ENCODE measurements at regions not wholly inside any gene's neighbourhood (a gene's known extent, or its start where the extent isn't known, plus 50 kb on each side); places are given as distances from the start of the nearest gene placed in this dataset.
A peak's percentile ranks its signal among the peaks of the same experiment; 100 is the strongest.

DNA sequence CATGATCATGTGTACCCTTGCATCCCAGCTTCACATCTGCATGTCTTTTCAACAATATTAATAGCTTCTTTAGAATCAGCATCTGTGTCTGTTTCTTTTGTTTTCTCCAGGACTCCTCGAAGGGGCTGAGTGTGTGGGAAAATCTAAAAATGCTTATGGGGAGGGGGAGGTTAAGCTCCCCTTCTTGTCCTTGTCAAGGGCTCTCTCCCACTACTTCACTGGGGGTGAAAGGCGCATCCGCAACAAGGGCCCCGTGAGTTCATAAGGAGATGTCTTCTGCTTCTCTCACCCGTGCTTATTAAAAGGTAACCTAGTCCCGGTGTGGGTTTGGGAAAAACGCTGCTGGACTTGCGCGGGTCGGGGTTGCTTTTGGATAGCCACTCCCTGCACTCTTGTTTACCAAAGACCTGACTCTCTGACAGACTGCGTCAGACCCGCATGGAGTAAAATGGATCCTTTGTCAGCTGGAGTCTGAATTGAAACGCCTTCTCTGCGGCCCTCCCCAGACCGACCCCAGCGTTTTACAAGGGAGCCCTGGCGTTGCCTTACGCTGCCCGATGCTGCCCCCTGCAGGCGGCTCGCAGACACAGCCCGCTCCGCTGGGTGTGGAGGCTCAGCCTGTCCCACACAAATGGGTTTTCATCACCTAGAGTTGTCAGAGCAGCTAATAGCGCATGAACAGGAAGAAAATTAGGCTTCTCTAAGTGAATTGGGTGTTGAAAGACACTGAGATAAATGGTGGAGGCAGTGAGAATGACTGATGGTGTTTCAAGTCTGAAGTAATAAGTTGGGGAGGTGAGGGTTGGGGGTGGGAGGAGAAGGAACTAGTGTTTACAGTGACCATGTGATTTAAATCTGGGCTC lies 53.8 kb downstream of the IER5 start:
- peak overlapping the region; percentile 47; the same call in 1 of the 2 replicates for H3K9ac ChIP-seq (ENCODE audit: low read depth, low read length)
- no peaks in the 10 kb centered on the region for H3K36me3 ChIP-seq (ENCODE audit: insufficient read depth, low read length)
- H3K9me3 ChIP-seq (ENCODE audit: control insufficient read depth, insufficient read depth, low read length): no peaks in the 10 kb centered on the region; the same call in none of the 2 replicates
- H3K4me1 ChIP-seq (ENCODE audit: insufficient read depth, low read length): peaks cover 9% of the 10 kb centered on the region

GRCh38 chr1:181143102-181143859 lies 54.8 kb downstream of the IER5 start:
- Histone ChIP-seq H3K36me3 (ENCODE audit: insufficient read depth, low read length) (no peaks in the 10 kb centered on the region), H3K9me3 (ENCODE audit: control insufficient read depth, insufficient read depth, low read length) (no peaks in the 10 kb centered on the region; the same call in 1 of the 2 replicates), H3K9ac (ENCODE audit: low read depth, low read length) (no peak overlapping the region), H3K4me1 (ENCODE audit: insufficient read depth, low read length) (peaks cover 9% of the 10 kb centered on the region)

GRCh38 chr1:181144238-181144637 lies 55.7 kb downstream of the IER5 start:
- Histone ChIP-seq H3K9ac (ENCODE audit: low read depth, low read length) (no peak overlapping the region), H3K4me1 (ENCODE audit: insufficient read depth, low read length) (peaks cover 9% of the 10 kb centered on the region), H3K36me3 (ENCODE audit: insufficient read depth, low read length) (no peaks in the 10 kb centered on the region), H3K9me3 (ENCODE audit: control insufficient read depth, insufficient read depth, low read length) (no peaks in the 10 kb centered on the region; the same call in 1 of the 2 replicates)

- Histone ChIP-seq H3K9me3 (ENCODE audit: control insufficient read depth, insufficient read depth, low read length) (no peaks in the 10 kb centered on the region; the same call in 1 of the 2 replicates), H3K4me1 (ENCODE audit: insufficient read depth, low read length) (no peaks in the 10 kb centered on the region), H3K9ac (ENCODE audit: low read depth, low read length) (no peak overlapping the region), H3K36me3 (ENCODE audit: insufficient read depth, low read length) (no peaks in the 10 kb centered on the region)
Observed at GRCh38 chr1:181148636-181149035, 60.1 kb downstream of the IER5 start.

- H3K4me1 ChIP-seq (ENCODE audit: insufficient read depth, low read length): no peaks in the 10 kb centered on the region
- no peak overlapping the region for H3K9ac ChIP-seq (ENCODE audit: low read depth, low read length)
- no peaks in the 10 kb centered on the region; the same call in 1 of the 2 replicates for H3K9me3 ChIP-seq (ENCODE audit: control insufficient read depth, insufficient read depth, low read length)
- H3K36me3 ChIP-seq (ENCODE audit: insufficient read depth, low read length): no peaks in the 10 kb centered on the region
Observed at GRCh38 chr1:181149326-181150125, 61.0 kb downstream of the IER5 start.

- no peaks in the 10 kb centered on the region; the same call in 1 of the 2 replicates for H3K9me3 ChIP-seq (ENCODE audit: control insufficient read depth, insufficient read depth, low read length)
- H3K36me3 ChIP-seq (ENCODE audit: insufficient read depth, low read length): no peaks in the 10 kb centered on the region
- no peak overlapping the region for H3K9ac ChIP-seq (ENCODE audit: low read depth, low read length)
- H3K4me1 ChIP-seq (ENCODE audit: insufficient read depth, low read length): no peaks in the 10 kb centered on the region
Observed at GRCh38 chr1:181150273-181150672, 61.8 kb downstream of the IER5 start.

GRCh38 chr1:181150842-181151241 lies 62.3 kb downstream of the IER5 start:
- Histone ChIP-seq H3K9me3 (ENCODE audit: control insufficient read depth, insufficient read depth, low read length) (no peaks in the 10 kb centered on the region; the same call in 1 of the 2 replicates), H3K36me3 (ENCODE audit: insufficient read depth, low read length) (no peaks in the 10 kb centered on the region), H3K9ac (ENCODE audit: low read depth, low read length) (no peak overlapping the region), H3K4me1 (ENCODE audit: insufficient read depth, low read length) (no peaks in the 10 kb centered on the region)

DNA sequence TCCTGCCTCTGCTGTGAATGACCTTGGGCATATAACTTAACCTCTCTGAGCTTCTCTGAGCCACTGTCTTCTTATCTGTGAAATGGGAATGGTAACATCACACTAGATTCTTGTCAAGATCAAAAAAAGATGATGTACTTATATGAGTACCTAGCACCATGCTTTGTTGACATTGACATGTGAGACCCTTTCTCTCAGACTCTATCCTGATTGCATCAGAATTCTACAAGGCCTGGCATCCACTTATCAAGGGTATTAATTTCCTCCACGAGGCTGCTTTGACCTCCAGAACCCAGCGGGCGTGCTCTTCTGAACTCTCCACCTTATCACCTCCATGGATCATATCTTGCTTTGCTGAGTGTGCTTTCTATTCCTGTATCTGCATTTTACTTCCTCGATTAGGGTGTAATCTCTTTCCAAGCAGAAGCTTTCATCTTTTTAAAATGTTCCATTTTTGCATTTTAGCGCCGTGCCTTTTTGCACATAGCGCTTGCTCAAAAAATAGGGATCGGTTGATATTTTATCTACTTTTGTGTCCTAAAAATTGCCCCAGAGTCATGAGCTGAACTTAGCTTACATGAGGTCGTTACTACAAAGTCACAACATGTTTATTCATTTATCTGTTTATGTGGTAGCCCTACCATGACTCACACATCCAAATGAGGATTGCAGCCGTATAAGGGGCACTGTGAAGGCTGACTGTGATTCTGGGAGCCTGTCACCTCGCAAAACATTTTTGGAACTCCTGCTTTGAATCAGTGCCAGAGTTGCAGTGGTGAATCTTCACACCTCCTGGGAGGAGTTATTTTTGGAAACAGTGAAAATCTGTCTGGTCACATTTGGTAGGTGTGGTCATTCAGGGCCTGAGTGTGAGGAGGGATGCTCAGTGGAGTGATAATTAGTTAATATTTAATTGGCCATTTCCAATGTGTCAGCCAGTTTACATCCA lies 63.2 kb downstream of the IER5 start:
- Histone ChIP-seq H3K36me3 (ENCODE audit: insufficient read depth, low read length) (no peaks in the 10 kb centered on the region), H3K9ac (ENCODE audit: low read depth, low read length) (no peak overlapping the region; the same call in 1 of the 2 replicates), H3K9me3 (ENCODE audit: control insufficient read depth, insufficient read depth, low read length) (peaks cover 1% of the 10 kb centered on the region; the same call in 1 of the 2 replicates), H3K4me1 (ENCODE audit: insufficient read depth, low read length) (no peaks in the 10 kb centered on the region)

DNA sequence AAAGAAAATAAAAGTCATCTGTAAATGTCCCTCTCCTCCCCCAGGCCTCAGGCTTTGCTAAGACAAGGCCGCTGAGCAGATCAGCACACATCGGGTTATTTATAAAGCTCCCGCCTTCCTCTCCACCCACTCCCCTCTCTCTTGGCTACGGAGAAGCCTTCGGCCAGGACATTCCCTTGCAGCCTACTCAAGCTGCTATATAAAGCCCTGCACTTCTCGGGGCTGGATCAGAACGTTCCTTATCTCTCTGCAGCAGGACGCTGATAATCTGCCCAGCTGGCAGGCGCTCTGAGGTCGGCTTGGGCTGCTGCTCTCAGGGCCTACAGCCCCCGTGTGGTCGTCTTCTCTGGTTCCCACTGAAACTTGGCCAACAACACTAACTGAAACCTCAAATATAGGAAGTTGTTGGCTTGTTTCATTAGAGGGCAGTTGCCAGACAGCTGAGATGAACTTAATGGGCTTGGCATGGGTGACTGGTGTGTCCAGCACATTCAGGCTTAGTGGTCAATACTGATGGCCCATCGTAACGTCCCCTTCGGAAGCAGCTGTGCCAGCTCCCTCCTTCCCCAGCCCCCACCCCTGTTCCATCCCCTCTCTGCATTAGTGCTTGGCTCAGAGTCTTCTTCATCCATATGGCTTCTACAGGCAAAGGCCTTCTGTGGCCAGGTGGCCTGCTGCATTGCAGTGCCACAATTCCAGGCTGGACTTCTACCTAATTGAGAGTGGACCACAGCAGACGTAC lies 64.6 kb downstream of the IER5 start:
- no peak overlapping the region for H3K9ac ChIP-seq (ENCODE audit: low read depth, low read length)
- H3K9me3 ChIP-seq (ENCODE audit: control insufficient read depth, insufficient read depth, low read length): peaks cover 2% of the 10 kb centered on the region; the same call in 1 of the 2 replicates
- H3K4me1 ChIP-seq (ENCODE audit: insufficient read depth, low read length): no peaks in the 10 kb centered on the region
- H3K36me3 ChIP-seq (ENCODE audit: insufficient read depth, low read length): no peaks in the 10 kb centered on the region

DNA sequence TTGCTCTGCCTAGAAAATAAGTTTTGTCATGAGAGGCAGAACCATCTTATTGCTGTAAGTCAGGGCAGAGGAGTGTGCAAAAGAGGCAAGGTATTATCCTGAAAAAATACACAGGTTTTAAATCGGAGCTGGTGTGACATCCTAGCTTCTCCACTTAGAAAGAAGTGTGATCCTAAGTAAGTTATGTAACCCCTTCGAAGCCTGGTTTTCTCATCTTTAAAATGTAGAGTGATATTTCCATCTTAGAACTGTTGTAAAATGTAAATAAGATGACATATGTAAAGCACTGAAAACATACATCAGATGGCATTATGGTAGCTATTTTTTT lies 65.1 kb downstream of the IER5 start:
- H3K9me3 ChIP-seq (ENCODE audit: control insufficient read depth, insufficient read depth, low read length): peaks cover 2% of the 10 kb centered on the region; the same call in 1 of the 2 replicates
- H3K9ac ChIP-seq (ENCODE audit: low read depth, low read length): no peak overlapping the region
- H3K4me1 ChIP-seq (ENCODE audit: insufficient read depth, low read length): no peaks in the 10 kb centered on the region
- no peaks in the 10 kb centered on the region for H3K36me3 ChIP-seq (ENCODE audit: insufficient read depth, low read length)

DNA sequence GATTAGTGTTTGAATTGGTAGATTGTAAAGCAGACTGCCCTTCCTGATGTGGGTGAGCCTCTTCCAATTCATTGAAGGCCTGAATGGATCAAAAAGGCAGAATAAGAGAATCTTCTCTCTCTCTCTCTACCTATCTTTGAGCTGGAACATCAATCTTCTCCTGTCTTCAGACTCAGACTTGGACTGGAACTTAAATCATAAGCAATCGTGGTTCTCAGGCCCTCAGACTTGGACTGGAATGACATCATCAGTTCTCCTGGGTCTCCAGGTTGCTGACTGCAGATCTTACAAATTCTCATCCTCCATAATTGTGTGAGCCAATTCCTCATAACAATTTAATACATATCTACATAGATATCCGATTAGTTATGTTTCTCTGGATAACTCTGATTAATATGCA lies 66.8 kb downstream of the IER5 start:
- no peaks in the 10 kb centered on the region for H3K4me1 ChIP-seq (ENCODE audit: insufficient read depth, low read length)
- no peaks in the 10 kb centered on the region for H3K36me3 ChIP-seq (ENCODE audit: insufficient read depth, low read length)
- peaks cover 2% of the 10 kb centered on the region; the same call in 1 of the 2 replicates for H3K9me3 ChIP-seq (ENCODE audit: control insufficient read depth, insufficient read depth, low read length)
- no peak overlapping the region for H3K9ac ChIP-seq (ENCODE audit: low read depth, low read length)

- peaks cover 6% of the 10 kb centered on the region; the same call in 1 of the 2 replicates for H3K9me3 ChIP-seq (ENCODE audit: control insufficient read depth, insufficient read depth, low read length)
- no peak overlapping the region for H3K9ac ChIP-seq (ENCODE audit: low read depth, low read length)
- H3K36me3 ChIP-seq (ENCODE audit: insufficient read depth, low read length): no peaks in the 10 kb centered on the region
- H3K4me1 ChIP-seq (ENCODE audit: insufficient read depth, low read length): no peaks in the 10 kb centered on the region
Observed at GRCh38 chr1:181159451-181160140, 71.1 kb downstream of the IER5 start.

Data from ES-I3 (cell line).